Kidney (tissue), 13 donors: ENCODE measurements at regions not wholly inside any gene's neighbourhood (a gene's known extent, or its start where the extent isn't known, plus 50 kb on each side); places are given as distances from the start of the nearest gene placed in this dataset.
"Not testable (repeated sequence)": the region's sequence is repeated elsewhere in the genome, so short reads cannot be mapped to it uniquely, and the experiment has no call there.

Source experiments
- DNase-seq, 5 donors: peaks; one replicate each; pipeline ENCODE4 v3.0.0-alpha.2; 2013 to 2020
- FAIRE-seq: peaks from 2 replicates; lab custom pipeline; 2012; peaks lifted over from hg19 to GRCh38; lab: Jason Lieb, UNC
- H3K27ac ChIP-seq, 2 donors: one replicate each; pipeline ENCODE4 v1.7.0; 2013; ENCODE audit warnings: low read depth in 2 of 2, low read length in 2 of 2, inconsistent platforms in 1 of 2
- H3K27me3 ChIP-seq: one replicate; pipeline ENCODE4 v1.7.1; 2013; ENCODE audit warnings: low read length, inconsistent platforms; ENCODE audit not compliant: control insufficient read depth, insufficient read depth
- H3K36me3 ChIP-seq, 3 donors: one replicate each; pipeline versions ENCODE4 v1.7.0 to v1.7.1; 2013; ENCODE audit warnings: low read length in 3 of 3, control low read depth in 1 of 3, inconsistent platforms in 1 of 3; ENCODE audit not compliant: insufficient read depth in 3 of 3, control insufficient read depth in 2 of 3
- H3K4me1 ChIP-seq, 3 donors: one replicate each; pipeline versions ENCODE4 v1.7.0 to v1.7.1; 2013; ENCODE audit warnings: low read length in 3 of 3, inconsistent platforms in 1 of 3, low read depth in 1 of 3; ENCODE audit not compliant: control insufficient read depth in 2 of 3, insufficient read depth in 2 of 3
- H3K4me3 ChIP-seq, 3 donors: one replicate each; pipeline versions ENCODE4 v1.7.0 to v1.8.1; 2013; ENCODE audit warnings: low read length in 3 of 3, control low read depth in 1 of 3, inconsistent platforms in 1 of 3
- H3K9ac ChIP-seq, 3 donors: one replicate each; pipeline versions ENCODE4 v1.7.0 to v1.7.1; 2013; ENCODE audit warnings: low read length in 3 of 3, control low read depth in 1 of 3, inconsistent platforms in 1 of 3
- H3K9me3 ChIP-seq, 3 donors: one replicate each; pipeline versions ENCODE4 v1.7.0 to v1.7.1; 2013; ENCODE audit warnings: low read length in 3 of 3, control low read depth in 1 of 3, inconsistent platforms in 1 of 3; ENCODE audit not compliant: control insufficient read depth in 2 of 3, insufficient read depth in 1 of 3
- intact Hi-C: fragments of 100-400 bp; cut with DNase I; formaldehyde crosslinking; loops from one replicate; pipeline ENCODE4 v1.11.1; 2022
- TF ChIP-seq, protein P1 (sequence below): IDR thresholded peaks from 3 replicates; pipeline ENCODE4 v1.5.1; 2012; ENCODE audit warnings: mild to moderate bottlenecking, moderate library complexity, borderline replicate concordance; ENCODE audit not compliant: insufficient read depth; ENCODE audit errors: extremely low read depth
- donor health status: control.
- donor health status: control.
- donor health status: control.
- donor health status: control.
- donor health status: control.
- donor health status: DM: yes; HTN: yes; CAD: no.
- donor health status: Normal renal cell carcinoma (clear cell type).

DNA sequence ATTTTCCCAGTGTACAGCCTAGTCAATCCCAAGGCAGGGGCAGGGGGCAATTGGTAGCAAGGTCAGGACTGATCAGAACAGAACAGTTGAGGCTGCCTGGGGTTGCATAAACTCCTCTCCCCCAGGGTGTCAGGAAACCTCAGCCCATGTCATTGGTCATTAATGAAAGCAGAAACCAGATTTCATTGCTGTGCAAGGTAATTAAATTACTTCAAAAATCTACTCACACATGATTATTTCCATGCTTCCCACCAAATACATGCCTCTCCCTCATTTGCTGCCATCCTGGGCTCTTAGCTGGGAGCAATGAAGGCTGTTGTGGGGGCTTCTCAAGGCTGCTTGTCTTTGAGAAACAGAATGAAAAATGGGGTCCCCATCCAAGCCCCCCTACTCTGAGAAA, 124.2 kb downstream of the PHETA1 start:
- no peaks in the 10 kb centered on the region for H3K36me3 ChIP-seq
- no peak overlapping the region for H3K27ac ChIP-seq
- peaks cover 0 to 19% (median 0%) of the 10 kb centered on the region in 3 donors for H3K9me3 ChIP-seq
- H3K9ac ChIP-seq: no peak overlapping the region
- FAIRE-seq: no peak
- H3K4me1 ChIP-seq: no peaks in the 10 kb centered on the region
- intact Hi-C loops: no loop called here
- DNase-seq: no peak
- no peaks in the 10 kb centered on the region for H3K27me3 ChIP-seq
- TF ChIP-seq, protein P1, sequence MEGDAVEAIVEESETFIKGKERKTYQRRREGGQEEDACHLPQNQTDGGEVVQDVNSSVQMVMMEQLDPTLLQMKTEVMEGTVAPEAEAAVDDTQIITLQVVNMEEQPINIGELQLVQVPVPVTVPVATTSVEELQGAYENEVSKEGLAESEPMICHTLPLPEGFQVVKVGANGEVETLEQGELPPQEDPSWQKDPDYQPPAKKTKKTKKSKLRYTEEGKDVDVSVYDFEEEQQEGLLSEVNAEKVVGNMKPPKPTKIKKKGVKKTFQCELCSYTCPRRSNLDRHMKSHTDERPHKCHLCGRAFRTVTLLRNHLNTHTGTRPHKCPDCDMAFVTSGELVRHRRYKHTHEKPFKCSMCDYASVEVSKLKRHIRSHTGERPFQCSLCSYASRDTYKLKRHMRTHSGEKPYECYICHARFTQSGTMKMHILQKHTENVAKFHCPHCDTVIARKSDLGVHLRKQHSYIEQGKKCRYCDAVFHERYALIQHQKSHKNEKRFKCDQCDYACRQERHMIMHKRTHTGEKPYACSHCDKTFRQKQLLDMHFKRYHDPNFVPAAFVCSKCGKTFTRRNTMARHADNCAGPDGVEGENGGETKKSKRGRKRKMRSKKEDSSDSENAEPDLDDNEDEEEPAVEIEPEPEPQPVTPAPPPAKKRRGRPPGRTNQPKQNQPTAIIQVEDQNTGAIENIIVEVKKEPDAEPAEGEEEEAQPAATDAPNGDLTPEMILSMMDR: no peak
- no peak overlapping the region for H3K4me3 ChIP-seq

DNA sequence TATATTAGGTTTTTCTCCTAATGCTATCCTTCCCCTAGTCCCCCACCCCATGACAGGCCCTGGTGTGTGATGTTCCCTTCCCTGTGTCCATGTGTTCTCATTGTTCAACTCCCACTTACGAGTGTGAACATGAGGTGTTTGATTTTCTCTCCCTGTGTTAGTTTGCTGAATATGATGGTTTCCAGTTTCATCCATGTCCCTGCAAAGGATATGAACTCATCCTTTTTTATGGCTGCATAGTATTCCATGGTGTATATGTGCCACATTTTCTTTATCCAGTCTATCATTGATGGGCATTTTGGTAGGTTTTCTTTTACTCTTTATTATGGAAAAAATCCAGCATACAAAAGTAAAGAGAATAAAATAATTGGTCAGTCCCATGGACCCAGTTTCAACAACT, 126.1 kb downstream of the PHETA1 start:
- H3K9ac ChIP-seq, H3K36me3 ChIP-seq, intact Hi-C loops, H3K4me1 ChIP-seq, FAIRE-seq, H3K4me3 ChIP-seq, DNase-seq, H3K27ac ChIP-seq, H3K27me3 ChIP-seq: not testable (repeated sequence)
- peaks cover 0 to 19% (median 0%) of the 10 kb centered on the region in 3 donors for H3K9me3 ChIP-seq

DNA sequence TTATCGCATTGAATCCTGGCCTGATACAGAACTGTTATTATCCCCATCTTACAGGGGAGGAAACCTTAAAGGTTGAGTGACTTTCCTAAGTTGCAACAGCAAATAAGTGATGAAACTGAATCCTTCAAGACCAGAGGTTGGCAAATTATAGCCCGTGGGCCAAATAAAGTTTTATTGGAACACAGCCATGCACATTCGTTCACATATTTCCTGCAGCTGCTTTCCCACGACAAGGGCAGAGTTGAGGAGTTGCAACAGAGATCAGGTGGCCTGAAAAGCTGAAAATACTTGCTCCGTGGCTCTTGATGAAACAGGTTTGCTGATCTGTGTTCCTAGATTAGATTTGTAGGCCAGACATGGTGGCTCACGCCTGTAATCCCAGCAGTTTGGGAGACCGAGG, 126.7 kb downstream of the PHETA1 start:
- Histone ChIP-seq H3K36me3 (no peaks in the 10 kb centered on the region), H3K27ac (no peak overlapping the region), H3K4me3 (no peak overlapping the region), H3K9ac (no peak overlapping the region), H3K27me3 (no peaks in the 10 kb centered on the region), H3K4me1 (no peaks in the 10 kb centered on the region), H3K9me3 (peaks cover 0 to 19% (median 0%) of the 10 kb centered on the region in 3 donors)
- intact Hi-C loops: no loop called here
- DNase-seq: no peak
- TF ChIP-seq, protein P1: no peak
- no peak for FAIRE-seq

DNA sequence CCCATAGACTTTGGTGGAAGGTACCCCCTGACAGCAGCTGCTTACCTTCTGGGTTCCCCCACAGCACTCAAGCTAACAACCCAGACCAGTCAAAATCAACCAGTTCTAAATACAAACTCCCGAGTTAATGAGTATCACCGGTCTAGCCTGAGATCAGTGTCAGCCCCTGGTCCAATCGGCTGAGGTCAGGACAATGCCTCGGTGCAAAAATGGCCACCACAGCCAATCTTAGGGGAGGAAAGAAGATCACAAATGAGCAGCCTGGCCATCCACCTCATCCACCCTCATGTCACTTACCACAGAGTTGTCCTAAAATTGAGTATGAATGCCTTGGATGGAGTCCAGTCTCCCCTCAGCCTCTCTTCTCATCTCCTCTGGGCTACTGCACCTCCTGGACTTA, 128.5 kb downstream of the PHETA1 start:
- no peaks in the 10 kb centered on the region for H3K27me3 ChIP-seq
- intact Hi-C loops: no loop called here
- H3K27ac ChIP-seq: no peak overlapping the region
- H3K9me3 ChIP-seq: peaks cover 0 to 8% (median 0%) of the 10 kb centered on the region in 3 donors
- TF ChIP-seq, protein P1: no peak
- FAIRE-seq (no peak), DNase-seq (no peak)
- H3K4me1 ChIP-seq: no peaks in the 10 kb centered on the region
- no peaks in the 10 kb centered on the region for H3K36me3 ChIP-seq
- H3K9ac ChIP-seq: no peak overlapping the region
- no peak overlapping the region for H3K4me3 ChIP-seq
